RWPE1 (cell line): ENCODE measurements at regions not wholly inside any gene's neighbourhood (a gene's known extent, or its start where the extent isn't known, plus 50 kb on each side); places are given as distances from the start of the nearest gene placed in this dataset.
A peak's percentile ranks its signal among the peaks of the same experiment; 100 is the strongest.

Experiments used
- CTCF ChIA-PET: fragments of 350-600 bp; sonication (Branson Sonifier 250); formaldehyde crosslinking; extraction: SDS; loops from one replicate; lab custom pipeline; 2021; lab: Yijun Ruan, JAX
- POLR2A ChIA-PET: fragments of 400-600 bp; formaldehyde crosslinking; extraction: SDS; loops from one replicate; lab custom pipeline; 2020; ENCODE audit warnings: antibody characterized with exemption; ENCODE audit not compliant: low non-redundant PET; lab: Yijun Ruan, JAX
- DNase-seq: peaks from one replicate; pipeline ENCODE4 v3.0.0; 2012; ENCODE audit warnings: low spot score
- H3K27ac ChIP-seq: fragments of 450-650 bp; 2 replicates; pipeline ENCODE4 v1.5.1; 2017
- TF ChIP-seq, protein P1 (sequence below): fragments of 450-650 bp; conservative IDR thresholded peaks from 2 replicates; pipeline ENCODE4 v1.5.1; 2017; ENCODE audit warnings: low read depth, mild to moderate bottlenecking

DNA sequence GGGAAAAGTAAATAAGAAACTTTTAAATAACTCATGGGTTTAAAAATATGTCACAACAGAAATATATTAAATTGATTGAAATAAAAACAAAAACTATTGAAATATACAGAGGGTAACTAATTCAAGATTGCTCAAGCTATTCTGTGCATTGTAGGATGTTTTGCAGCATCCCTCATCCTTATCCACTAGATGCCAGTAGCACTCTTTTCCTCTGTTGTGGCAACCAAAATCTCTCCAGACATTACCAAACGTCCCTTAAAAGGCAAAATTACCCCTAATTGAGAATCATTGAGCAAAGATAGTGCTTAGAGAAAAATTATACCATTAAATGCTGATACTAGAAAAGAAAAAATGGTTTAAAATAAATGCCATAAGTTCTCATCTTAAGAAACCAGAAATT, 682.6 kb downstream of the RWDD3 start:
- DNase-seq = no peak
- CTCF ChIA-PET = interaction anchor here (0.7 kb wide), 2 partner anchors 9 to 768 kb away, joined by 4 to 6 read pairs; no protein-coding TSS in a partner anchor
- POLR2A ChIA-PET = no interaction called here

DNA sequence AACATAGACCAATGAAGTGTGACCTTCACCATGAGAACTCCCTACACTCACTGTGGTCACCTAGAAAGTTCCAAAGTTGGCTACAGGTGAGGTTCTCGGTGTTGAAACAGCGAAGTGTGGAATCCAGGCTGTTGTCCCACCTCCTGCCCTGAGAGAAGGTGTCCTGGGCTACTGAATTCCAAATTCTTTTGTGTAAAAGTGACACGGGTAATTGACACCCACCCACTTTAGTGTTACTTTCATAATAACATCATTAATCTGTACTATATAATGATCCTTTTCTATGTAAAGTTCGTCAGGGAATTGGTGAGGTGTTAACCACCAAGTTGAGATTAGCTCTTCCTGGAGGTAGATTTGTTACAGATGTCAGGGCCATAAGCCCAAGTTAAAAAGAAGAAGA, 690.7 kb downstream of the RWDD3 start:
- CTCF ChIA-PET = interaction anchor here (0.7 kb wide), 1 partner anchor 145 kb away, joined by 3 read pairs; no protein-coding TSS in a partner anchor
- TF ChIP-seq, protein P1, sequence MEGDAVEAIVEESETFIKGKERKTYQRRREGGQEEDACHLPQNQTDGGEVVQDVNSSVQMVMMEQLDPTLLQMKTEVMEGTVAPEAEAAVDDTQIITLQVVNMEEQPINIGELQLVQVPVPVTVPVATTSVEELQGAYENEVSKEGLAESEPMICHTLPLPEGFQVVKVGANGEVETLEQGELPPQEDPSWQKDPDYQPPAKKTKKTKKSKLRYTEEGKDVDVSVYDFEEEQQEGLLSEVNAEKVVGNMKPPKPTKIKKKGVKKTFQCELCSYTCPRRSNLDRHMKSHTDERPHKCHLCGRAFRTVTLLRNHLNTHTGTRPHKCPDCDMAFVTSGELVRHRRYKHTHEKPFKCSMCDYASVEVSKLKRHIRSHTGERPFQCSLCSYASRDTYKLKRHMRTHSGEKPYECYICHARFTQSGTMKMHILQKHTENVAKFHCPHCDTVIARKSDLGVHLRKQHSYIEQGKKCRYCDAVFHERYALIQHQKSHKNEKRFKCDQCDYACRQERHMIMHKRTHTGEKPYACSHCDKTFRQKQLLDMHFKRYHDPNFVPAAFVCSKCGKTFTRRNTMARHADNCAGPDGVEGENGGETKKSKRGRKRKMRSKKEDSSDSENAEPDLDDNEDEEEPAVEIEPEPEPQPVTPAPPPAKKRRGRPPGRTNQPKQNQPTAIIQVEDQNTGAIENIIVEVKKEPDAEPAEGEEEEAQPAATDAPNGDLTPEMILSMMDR = no peak
- POLR2A ChIA-PET = no interaction called here
- no peak for DNase-seq
- no peak overlapping the region for H3K27ac ChIP-seq

More for the DNA sequence above, 682.6 kb downstream of the RWDD3 start:
- no peak overlapping the region for H3K27ac ChIP-seq
- TF ChIP-seq, protein P1 = peak; percentile 46

DNA sequence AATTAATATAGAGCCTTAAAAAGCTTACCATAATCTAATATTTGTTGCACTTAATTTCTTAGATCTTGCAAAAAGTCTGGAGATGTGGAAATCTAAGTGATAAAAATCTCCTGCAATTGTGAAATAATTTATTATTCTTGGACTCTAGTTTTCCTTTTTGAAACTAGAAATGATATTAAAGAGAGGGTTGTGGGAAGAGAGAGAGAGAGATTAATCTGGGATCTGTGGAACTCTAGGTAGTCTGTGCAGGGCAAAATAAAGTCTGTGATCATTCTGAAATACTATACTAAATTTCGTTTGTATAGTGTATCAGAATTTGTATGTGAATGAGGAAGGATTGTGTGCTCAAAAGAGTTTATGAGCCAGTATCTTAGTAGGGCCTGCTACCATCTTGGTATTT, 692.3 kb downstream of the RWDD3 start:
- TF ChIP-seq, protein P1 = no peak
- no peak for DNase-seq
- ChIA-PET CTCF (interaction anchor here (0.7 kb wide), 1 partner anchor 433 kb away, joined by 3 read pairs; no protein-coding TSS in a partner anchor), POLR2A (no interaction called here)
- no peak overlapping the region for H3K27ac ChIP-seq

DNA sequence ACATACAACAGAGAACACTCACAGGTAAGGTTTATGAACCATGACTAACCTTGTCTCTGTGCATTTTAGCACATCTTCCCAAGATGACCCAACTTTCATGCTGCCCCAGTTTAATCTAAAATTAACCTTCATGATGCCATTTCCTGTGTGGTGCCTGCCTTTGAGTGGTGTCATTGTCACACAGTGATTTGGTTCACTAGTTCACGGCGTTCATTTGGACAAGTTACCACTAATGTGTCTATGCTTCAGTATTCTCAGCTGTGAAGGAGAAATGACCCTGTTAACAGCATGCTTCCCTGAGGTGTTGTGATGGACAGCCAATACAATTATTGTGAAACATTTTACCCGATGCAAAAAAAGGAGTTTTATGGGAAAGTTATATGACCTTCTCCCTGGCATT, 693.1 kb downstream of the RWDD3 start:
- no peak overlapping the region for H3K27ac ChIP-seq
- CTCF ChIA-PET = no interaction called here
- TF ChIP-seq, protein P1 = no peak
- POLR2A ChIA-PET = no interaction called here
- no peak for DNase-seq

DNA sequence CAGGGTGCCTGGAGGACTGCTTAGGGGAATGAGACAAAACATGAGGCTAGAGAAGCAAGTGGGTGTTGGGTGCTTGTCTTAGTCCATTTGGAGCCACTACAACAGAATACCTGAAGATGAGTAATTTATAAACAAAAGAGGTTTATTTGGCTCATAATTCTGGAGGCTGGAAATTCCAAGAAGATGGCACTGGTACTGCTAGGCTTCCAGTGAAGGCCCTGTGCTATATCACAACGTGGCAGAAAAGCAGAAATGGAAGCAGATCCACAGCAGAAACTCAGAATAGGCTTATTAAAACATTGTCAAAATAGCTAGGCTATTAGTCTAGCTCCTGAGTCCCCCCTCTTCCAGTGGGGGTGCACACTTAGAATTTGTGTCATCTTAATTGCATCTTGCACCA, 701.7 kb downstream of the RWDD3 start:
- DNase-seq = no peak
- TF ChIP-seq, protein P1 = no peak
- H3K27ac ChIP-seq = no peak overlapping the region
- POLR2A ChIA-PET = no interaction called here
- CTCF ChIA-PET = no interaction called here

DNA sequence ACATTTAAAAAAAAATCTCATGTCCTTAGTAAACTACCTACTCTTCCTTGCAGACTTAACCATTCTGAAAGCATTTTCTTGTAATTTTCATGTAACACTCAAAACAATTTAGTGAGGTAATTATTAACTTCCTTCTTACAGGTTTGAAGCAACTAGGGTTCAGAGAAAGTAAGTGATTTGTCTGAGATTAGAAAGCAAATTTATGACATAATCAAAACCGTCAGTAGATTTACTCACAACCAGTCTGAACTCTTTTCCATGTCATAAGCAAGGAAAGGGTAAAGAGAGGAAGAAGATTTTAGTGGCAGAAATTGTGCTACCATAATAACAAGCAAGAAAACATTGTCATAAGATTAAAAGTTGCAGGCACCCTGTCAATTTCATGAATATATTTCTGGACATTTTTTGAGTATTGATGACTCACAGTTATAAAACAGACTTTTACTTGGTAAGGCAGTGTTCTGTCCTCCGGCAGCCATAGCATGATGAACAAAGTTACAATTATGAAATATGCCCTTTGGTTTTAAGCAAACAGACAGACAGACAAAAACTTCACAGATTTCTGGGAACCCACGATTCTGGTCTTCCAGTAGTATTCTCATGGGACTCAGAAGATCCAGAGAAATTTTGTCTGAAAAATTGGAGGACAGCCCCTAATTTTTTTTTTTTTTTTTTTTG, 707.2 kb downstream of the RWDD3 start:
- TF ChIP-seq, protein P1 = no peak
- CTCF ChIA-PET = no interaction called here
- H3K27ac ChIP-seq = no peak overlapping the region
- DNase-seq = no peak
- POLR2A ChIA-PET = no interaction called here
